ENCODE measurements at regions not wholly inside any gene's neighbourhood (a gene's known extent, or its start where the extent isn't known, plus 50 kb on each side); places are given as distances from the start of the nearest gene placed in this dataset.

GRCh38 chr13:111051041-111051725, 63.9 kb upstream of the ARHGEF7 start:
- TF ChIP-seq POLR2A (IDR thresholded peaks at IDR 0.05; ENCODE audit: low read depth, low read length) (no peak), EZH2 (IDR thresholded peaks at IDR 0.05; ENCODE audit: borderline replicate concordance, low read depth, low read length, severe bottlenecking) (no peak), CTCF (IDR thresholded peaks at IDR 0.05; ENCODE audit: extremely low read depth in 1 of 2, insufficient read depth in 1 of 2, low read depth in 1 of 2, low read length in 2 of 2) (no peak), POLR2AphosphoS5 (IDR thresholded peaks at IDR 0.05; ENCODE audit: insufficient read depth, low read depth, low read length) (no peak), MYC (IDR thresholded peaks at IDR 0.05; ENCODE audit: low read depth, low read length) (no peak), JUN (IDR thresholded peaks at IDR 0.05; ENCODE audit: borderline replicate concordance, insufficient read depth, insufficient read length, low read depth) (no peak), MAX (IDR thresholded peaks at IDR 0.05; ENCODE audit: insufficient read depth, insufficient read length) (no peak), FOS (IDR thresholded peaks at IDR 0.05; ENCODE audit: borderline replicate concordance, insufficient read depth, low read length) (no peak), GATA2 (IDR thresholded peaks at IDR 0.05; ENCODE audit: insufficient read depth, insufficient read length, low read depth, low read length) (no peak)

Measured in endothelial cell of umbilical vein (primary cell).